WI38 (cell line): ENCODE measurements at regions not wholly inside any gene's neighbourhood (a gene's known extent, or its start where the extent isn't known, plus 50 kb on each side); places are given as distances from the start of the nearest gene placed in this dataset.

Source experiments
- H3K4me3 ChIP-seq: 2 replicates; pipeline ENCODE4 v1.5.1; 2011; ENCODE audit warnings: low read depth, mild to moderate bottlenecking, control low read depth, low read length
- TF ChIP-seq, protein P1 (sequence below): IDR thresholded peaks from 2 replicates; pipeline ENCODE4 v1.5.1; 2012; ENCODE audit warnings: low read depth, mild to moderate bottlenecking, control low read depth, low read length

- H3K4me3 ChIP-seq: no peak overlapping the region
- TF ChIP-seq, protein P1, sequence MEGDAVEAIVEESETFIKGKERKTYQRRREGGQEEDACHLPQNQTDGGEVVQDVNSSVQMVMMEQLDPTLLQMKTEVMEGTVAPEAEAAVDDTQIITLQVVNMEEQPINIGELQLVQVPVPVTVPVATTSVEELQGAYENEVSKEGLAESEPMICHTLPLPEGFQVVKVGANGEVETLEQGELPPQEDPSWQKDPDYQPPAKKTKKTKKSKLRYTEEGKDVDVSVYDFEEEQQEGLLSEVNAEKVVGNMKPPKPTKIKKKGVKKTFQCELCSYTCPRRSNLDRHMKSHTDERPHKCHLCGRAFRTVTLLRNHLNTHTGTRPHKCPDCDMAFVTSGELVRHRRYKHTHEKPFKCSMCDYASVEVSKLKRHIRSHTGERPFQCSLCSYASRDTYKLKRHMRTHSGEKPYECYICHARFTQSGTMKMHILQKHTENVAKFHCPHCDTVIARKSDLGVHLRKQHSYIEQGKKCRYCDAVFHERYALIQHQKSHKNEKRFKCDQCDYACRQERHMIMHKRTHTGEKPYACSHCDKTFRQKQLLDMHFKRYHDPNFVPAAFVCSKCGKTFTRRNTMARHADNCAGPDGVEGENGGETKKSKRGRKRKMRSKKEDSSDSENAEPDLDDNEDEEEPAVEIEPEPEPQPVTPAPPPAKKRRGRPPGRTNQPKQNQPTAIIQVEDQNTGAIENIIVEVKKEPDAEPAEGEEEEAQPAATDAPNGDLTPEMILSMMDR: no peak
These were observed 861.7 kb downstream of the SLC4A3 start for GRCh38 chr2:220489121-220489520.

DNA sequence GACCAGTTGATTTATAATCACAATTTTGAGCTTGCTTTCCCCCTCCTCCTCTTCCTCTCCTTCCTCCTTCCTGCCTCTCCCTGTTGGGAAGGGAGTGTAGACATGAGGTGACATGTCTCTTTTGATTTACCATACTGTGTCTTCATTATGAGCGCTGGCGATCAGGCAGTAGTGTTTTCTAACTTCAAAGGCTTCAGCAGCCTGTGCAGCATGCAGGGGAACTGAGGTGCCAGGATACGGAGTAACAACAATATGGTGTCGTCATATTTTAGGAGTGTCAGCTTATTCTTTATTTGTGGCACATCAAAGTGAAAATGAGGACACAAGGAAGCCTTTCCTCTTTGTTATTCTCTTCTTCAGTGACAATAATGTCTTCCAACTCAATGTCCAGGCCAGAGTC is 864.2 kb downstream of the SLC4A3 start:
- H3K4me3 ChIP-seq: no peak overlapping the region

DNA sequence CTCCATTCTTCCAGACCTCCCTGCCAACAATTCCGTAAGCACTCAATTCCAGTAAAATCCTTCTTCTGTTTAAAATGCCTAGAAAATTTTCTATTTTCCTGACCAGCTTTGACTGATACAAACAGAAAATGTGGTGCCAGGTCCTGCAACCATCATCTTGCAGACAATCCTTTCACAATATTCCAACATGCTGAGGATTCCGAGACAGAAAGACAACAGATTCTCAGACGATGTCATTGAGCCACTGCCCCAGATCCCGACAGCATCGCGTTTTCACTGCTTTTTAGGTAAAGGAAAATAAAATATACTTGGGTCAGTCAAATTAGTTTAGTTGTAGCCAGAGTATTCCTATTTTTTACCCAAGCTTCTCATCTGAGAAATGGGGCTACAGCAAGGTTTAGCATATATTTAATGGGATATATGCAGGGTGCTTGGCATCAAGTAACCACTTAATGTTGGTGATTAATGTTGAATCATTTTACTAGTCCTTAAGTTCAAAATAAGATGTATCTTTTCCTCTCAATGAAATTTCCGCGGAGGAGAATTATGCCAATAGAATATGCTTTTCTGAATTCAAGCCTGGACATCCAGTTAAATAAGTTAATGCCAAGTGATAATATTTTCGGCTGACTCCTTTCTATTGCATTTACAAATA is 866.6 kb downstream of the SLC4A3 start:
- TF ChIP-seq, protein P1: no peak
- H3K4me3 ChIP-seq: no peak overlapping the region

More for the DNA sequence above, 864.2 kb downstream of the SLC4A3 start:
- TF ChIP-seq, protein P1: no peak

GRCh38 chr2:220496513-220496912 is 869.1 kb downstream of the SLC4A3 start:
- TF ChIP-seq, protein P1: no peak
- no peak overlapping the region for H3K4me3 ChIP-seq

DNA sequence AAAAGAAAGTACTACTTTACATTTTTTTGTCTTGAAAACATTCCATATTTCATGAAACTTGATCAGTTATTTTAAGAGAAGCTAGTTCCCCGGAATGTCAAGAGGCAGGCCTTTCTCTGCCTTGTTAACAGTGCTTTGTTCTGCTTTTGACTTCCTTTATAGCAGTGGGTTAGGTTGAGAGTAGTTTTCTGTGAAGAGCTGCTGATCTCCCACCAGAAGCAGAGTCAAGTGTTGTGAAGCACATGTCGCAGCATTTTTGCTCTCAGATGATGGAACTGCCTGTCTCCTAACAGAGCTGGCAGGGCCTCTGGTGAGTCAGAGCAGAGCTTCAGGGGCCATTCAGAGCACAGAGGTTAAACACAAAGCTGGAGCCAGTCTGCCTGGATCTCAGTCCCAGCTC is 871.8 kb downstream of the SLC4A3 start:
- no peak overlapping the region for H3K4me3 ChIP-seq
- TF ChIP-seq, protein P1: no peak

DNA sequence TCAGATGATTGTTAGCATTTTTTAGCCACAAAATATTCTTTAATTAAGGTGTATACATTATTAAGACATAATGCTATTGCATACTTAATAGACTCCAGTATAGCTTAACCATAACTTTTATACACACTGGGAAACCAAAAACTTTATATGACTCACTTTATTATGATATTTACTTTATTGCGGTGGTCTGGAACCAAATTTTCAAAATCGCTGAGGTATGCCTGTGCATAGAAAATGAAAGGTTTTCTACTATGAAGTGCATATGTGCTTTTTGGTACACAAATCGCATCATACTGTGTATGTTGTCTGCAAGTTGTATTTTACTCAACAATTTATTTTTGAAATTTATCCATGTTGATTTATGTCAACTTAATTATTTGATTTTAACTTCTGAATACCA is 875.1 kb downstream of the SLC4A3 start:
- TF ChIP-seq, protein P1: no peak
- no peak overlapping the region for H3K4me3 ChIP-seq

DNA sequence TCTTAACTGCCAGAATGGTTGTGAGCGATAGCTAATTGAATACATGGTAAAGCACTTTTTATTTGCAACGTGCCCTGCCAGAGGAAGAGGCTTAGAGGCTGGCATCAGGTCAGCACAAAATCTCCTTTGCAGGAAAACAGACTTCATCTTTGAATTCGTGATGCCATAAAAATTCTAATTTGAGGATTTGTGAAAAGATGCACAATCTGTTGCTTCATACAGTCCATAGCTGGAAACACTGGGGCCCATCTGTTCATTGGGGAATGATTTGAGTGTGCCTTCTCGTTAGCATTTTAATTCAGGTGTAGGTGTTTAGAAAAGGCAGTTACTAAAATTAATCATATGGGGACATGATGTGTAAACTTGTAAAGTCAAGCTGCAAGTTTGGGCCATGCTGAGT is 876.0 kb downstream of the SLC4A3 start:
- no peak overlapping the region for H3K4me3 ChIP-seq
- TF ChIP-seq, protein P1: no peak
